Activated CD4-positive, alpha-beta T cell treated with anti-CD3 and anti-CD28 coated beads for 48 hours (primary cell): ENCODE measurements at regions not wholly inside any gene's neighbourhood (a gene's known extent, or its start where the extent isn't known, plus 50 kb on each side); places are given as distances from the start of the nearest gene placed in this dataset.

Source experiments
- DNase-seq: peaks from one replicate; pipeline ENCODE4 v3.0.0-alpha.2; 2020

- no peak for DNase-seq
Observed at GRCh38 chr9:99595796-99596195, 225.9 kb upstream of the NR4A3 start.

- no peak for DNase-seq
Observed at GRCh38 chr9:99601571-99602111, 220.0 kb upstream of the NR4A3 start.

GRCh38 chr9:99602854-99603253 lies 218.8 kb upstream of the NR4A3 start:
- DNase-seq: no peak

GRCh38 chr9:99605016-99605743 lies 216.5 kb upstream of the NR4A3 start:
- no peak for DNase-seq

GRCh38 chr9:99606296-99606695 lies 215.4 kb upstream of the NR4A3 start:
- DNase-seq: no peak

- DNase-seq: no peak
Observed at GRCh38 chr9:99606957-99607356, 214.7 kb upstream of the NR4A3 start.

GRCh38 chr9:99607842-99608448 lies 213.7 kb upstream of the NR4A3 start:
- DNase-seq: no peak

- no peak for DNase-seq
Observed at GRCh38 chr9:99614341-99614740, 207.3 kb upstream of the NR4A3 start.

GRCh38 chr9:99621040-99621439 lies 200.6 kb upstream of the NR4A3 start:
- DNase-seq: no peak

- no peak for DNase-seq
Observed at GRCh38 chr9:99622679-99623078, 199.0 kb upstream of the NR4A3 start.

GRCh38 chr9:99623780-99624364 lies 197.8 kb upstream of the NR4A3 start:
- no peak for DNase-seq

- no peak for DNase-seq
Observed at GRCh38 chr9:99624499-99625233, 197.0 kb upstream of the NR4A3 start.

GRCh38 chr9:99626426-99626825 lies 195.3 kb upstream of the NR4A3 start:
- DNase-seq: no peak

GRCh38 chr9:99628285-99628684 lies 193.4 kb upstream of the NR4A3 start:
- DNase-seq: no peak

- DNase-seq: no peak
Observed at GRCh38 chr9:99628849-99629620, 192.7 kb upstream of the NR4A3 start.

- no peak for DNase-seq
Observed at GRCh38 chr9:99632349-99633038, 189.2 kb upstream of the NR4A3 start.

GRCh38 chr9:99633265-99633664 lies 188.4 kb upstream of the NR4A3 start:
- DNase-seq: no peak

GRCh38 chr9:99634186-99634585 lies 187.5 kb upstream of the NR4A3 start:
- no peak for DNase-seq

GRCh38 chr9:99635032-99635431 lies 186.7 kb upstream of the NR4A3 start:
- DNase-seq: no peak

GRCh38 chr9:99637641-99638040 lies 184.0 kb upstream of the NR4A3 start:
- DNase-seq: no peak

- no peak for DNase-seq
Observed at GRCh38 chr9:99638971-99639370, 182.7 kb upstream of the NR4A3 start.

GRCh38 chr9:99647604-99648003 lies 174.1 kb upstream of the NR4A3 start:
- no peak for DNase-seq
